Muscle of leg (tissue), 3 donors: ENCODE measurements at regions not wholly inside any gene's neighbourhood (a gene's known extent, or its start where the extent isn't known, plus 50 kb on each side); places are given as distances from the start of the nearest gene placed in this dataset.

ENCODE experiments used
- DNase-seq: peaks from one replicate; pipeline ENCODE4 v3.0.0; 2013
- H3K27ac ChIP-seq: one replicate; pipeline ENCODE4 v1.5.1; 2013; ENCODE audit warnings: mild to moderate bottlenecking, low read length, control low read depth
- H3K27me3 ChIP-seq: one replicate; pipeline ENCODE4 v1.6.1; 2013; ENCODE audit warnings: low read length; ENCODE audit not compliant: control insufficient read depth, insufficient read depth
- H3K36me3 ChIP-seq: one replicate; pipeline ENCODE4 v1.6.1; 2013; ENCODE audit warnings: low read length; ENCODE audit not compliant: control insufficient read depth, insufficient read depth
- H3K4me1 ChIP-seq: one replicate; pipeline ENCODE4 v1.6.1; 2013; ENCODE audit warnings: low read length; ENCODE audit not compliant: control insufficient read depth, insufficient read depth
- H3K4me3 ChIP-seq: one replicate; pipeline ENCODE4 v1.5.1; 2013; ENCODE audit warnings: low read length, control low read depth
- H3K9me3 ChIP-seq: replicated peaks from 2 replicates; pipeline ENCODE4 v1.6.1; 2013; ENCODE audit warnings: low read depth, low read length; ENCODE audit not compliant: control insufficient read depth
- WGBS: methylation state at CpG from one replicate; pipeline ENCODE4 v1.1.5; 2013; ENCODE audit warnings: missing lambda C conversion rate; ENCODE audit not compliant: insufficient coverage; 5-methylcytosine and 5-hydroxymethylcytosine counted together

- Histone ChIP-seq H3K9me3 (no peaks in the 10 kb centered on the region), H3K27me3 (no peaks in the 10 kb centered on the region), H3K27ac (no peak overlapping the region), H3K36me3 (no peaks in the 10 kb centered on the region), H3K4me1 (no peaks in the 10 kb centered on the region), H3K4me3 (no peak overlapping the region)
- WGBS: 60% methylated on average over 1 of the region's 3 CpGs
- DNase-seq: no peak
Observed at GRCh38 chr5:109610581-109610980, 79.1 kb upstream of the MAN2A1 start.

- Histone ChIP-seq H3K36me3 (no peaks in the 10 kb centered on the region), H3K27me3 (no peaks in the 10 kb centered on the region), H3K4me3 (no peak overlapping the region), H3K4me1 (no peaks in the 10 kb centered on the region), H3K9me3 (no peaks in the 10 kb centered on the region), H3K27ac (no peak overlapping the region)
- no peak for DNase-seq
- WGBS: no CpG with 5 or more reads among the region's 3 CpGs
Observed at GRCh38 chr5:109605207-109605730, 84.5 kb upstream of the MAN2A1 start.

DNA sequence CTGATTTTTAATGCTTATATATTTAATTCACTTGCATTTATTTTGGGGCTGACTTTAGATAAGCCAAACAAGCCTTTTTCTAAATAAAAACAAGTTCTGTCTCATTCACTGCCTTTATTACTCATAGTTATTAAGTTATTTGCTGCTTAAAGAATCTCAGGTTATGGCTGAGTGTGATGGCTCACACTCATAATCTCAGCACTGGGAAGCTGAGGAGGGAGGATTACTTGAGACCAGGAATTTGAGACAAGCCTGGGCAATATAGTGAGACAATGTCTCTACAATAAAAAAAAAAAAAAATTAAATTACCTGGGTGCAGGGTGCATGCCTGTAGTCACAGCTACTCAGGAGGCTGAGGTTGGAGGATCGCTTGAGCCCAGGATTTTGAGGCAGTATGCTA, 85.0 kb upstream of the MAN2A1 start:
- no peaks in the 10 kb centered on the region for H3K27me3 ChIP-seq
- no peak overlapping the region for H3K4me3 ChIP-seq
- no peaks in the 10 kb centered on the region for H3K9me3 ChIP-seq
- no peak overlapping the region for H3K27ac ChIP-seq
- no peaks in the 10 kb centered on the region for H3K36me3 ChIP-seq
- no CpG with 5 or more reads among the region's 1 CpG for WGBS
- no peak for DNase-seq
- H3K4me1 ChIP-seq: no peaks in the 10 kb centered on the region

GRCh38 chr5:109601736-109602135, 88.0 kb upstream of the MAN2A1 start:
- no peaks in the 10 kb centered on the region for H3K27me3 ChIP-seq
- H3K27ac ChIP-seq: no peak overlapping the region
- H3K4me3 ChIP-seq: no peak overlapping the region
- H3K36me3 ChIP-seq: no peaks in the 10 kb centered on the region
- no peaks in the 10 kb centered on the region for H3K4me1 ChIP-seq
- DNase-seq: no peak
- no peaks in the 10 kb centered on the region for H3K9me3 ChIP-seq
- WGBS: no CpG with 5 or more reads among the region's 3 CpGs

DNA sequence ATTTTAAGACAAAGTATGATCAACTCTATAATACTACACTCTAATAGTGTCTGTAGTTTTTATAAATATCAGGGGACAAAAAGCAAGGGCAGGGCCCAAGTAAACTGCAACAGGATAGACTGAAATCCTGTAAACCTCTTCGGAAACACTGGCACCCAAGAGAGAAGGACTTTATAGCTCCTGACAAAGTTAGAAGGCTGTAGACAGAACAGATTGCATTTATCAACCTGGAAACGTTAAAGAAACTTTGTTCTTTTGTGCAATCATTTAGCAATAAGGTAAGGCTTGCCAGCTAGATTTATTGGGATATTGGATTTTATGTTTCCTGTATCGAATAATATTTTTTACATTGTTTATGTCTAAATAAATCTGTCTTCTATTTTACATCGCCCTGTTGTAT, 91.8 kb upstream of the MAN2A1 start:
- Histone ChIP-seq H3K9me3 (no peaks in the 10 kb centered on the region), H3K36me3 (no peaks in the 10 kb centered on the region), H3K4me3 (no peak overlapping the region), H3K27ac (no peak overlapping the region), H3K27me3 (no peaks in the 10 kb centered on the region), H3K4me1 (no peaks in the 10 kb centered on the region)
- DNase-seq: no peak
- WGBS: 30% methylated on average over 2 of the region's 4 CpGs

- Histone ChIP-seq H3K27me3 (no peaks in the 10 kb centered on the region), H3K27ac (no peak overlapping the region), H3K9me3 (no peaks in the 10 kb centered on the region), H3K4me1 (no peaks in the 10 kb centered on the region), H3K36me3 (no peaks in the 10 kb centered on the region), H3K4me3 (no peak overlapping the region)
- WGBS: 57% methylated on average over 1 of the region's 3 CpGs
- no peak for DNase-seq
Observed at GRCh38 chr5:109594217-109594616, 95.5 kb upstream of the MAN2A1 start.

- Histone ChIP-seq H3K9me3 (no peaks in the 10 kb centered on the region), H3K36me3 (no peaks in the 10 kb centered on the region), H3K27me3 (no peaks in the 10 kb centered on the region), H3K4me1 (no peaks in the 10 kb centered on the region), H3K4me3 (no peak overlapping the region), H3K27ac (no peak overlapping the region)
- no peak for DNase-seq
- WGBS: 94% methylated on average over 2 of the region's 3 CpGs
Observed at GRCh38 chr5:109590799-109591198, 98.9 kb upstream of the MAN2A1 start.

GRCh38 chr5:109589986-109590385, 99.7 kb upstream of the MAN2A1 start:
- Histone ChIP-seq H3K36me3 (no peaks in the 10 kb centered on the region), H3K4me1 (no peaks in the 10 kb centered on the region), H3K27ac (no peak overlapping the region), H3K9me3 (no peaks in the 10 kb centered on the region), H3K4me3 (no peak overlapping the region), H3K27me3 (no peaks in the 10 kb centered on the region)
- DNase-seq: peak; percentile 15
- 85% methylated on average over 2 of the region's 4 CpGs for WGBS

GRCh38 chr5:109589239-109589638, 100.5 kb upstream of the MAN2A1 start:
- DNase-seq: no peak
- Histone ChIP-seq H3K9me3 (no peaks in the 10 kb centered on the region), H3K36me3 (no peaks in the 10 kb centered on the region), H3K4me1 (no peaks in the 10 kb centered on the region), H3K27me3 (no peaks in the 10 kb centered on the region), H3K27ac (no peak overlapping the region), H3K4me3 (no peak overlapping the region)
- WGBS: 98% methylated on average over 3 of the region's 5 CpGs

DNA sequence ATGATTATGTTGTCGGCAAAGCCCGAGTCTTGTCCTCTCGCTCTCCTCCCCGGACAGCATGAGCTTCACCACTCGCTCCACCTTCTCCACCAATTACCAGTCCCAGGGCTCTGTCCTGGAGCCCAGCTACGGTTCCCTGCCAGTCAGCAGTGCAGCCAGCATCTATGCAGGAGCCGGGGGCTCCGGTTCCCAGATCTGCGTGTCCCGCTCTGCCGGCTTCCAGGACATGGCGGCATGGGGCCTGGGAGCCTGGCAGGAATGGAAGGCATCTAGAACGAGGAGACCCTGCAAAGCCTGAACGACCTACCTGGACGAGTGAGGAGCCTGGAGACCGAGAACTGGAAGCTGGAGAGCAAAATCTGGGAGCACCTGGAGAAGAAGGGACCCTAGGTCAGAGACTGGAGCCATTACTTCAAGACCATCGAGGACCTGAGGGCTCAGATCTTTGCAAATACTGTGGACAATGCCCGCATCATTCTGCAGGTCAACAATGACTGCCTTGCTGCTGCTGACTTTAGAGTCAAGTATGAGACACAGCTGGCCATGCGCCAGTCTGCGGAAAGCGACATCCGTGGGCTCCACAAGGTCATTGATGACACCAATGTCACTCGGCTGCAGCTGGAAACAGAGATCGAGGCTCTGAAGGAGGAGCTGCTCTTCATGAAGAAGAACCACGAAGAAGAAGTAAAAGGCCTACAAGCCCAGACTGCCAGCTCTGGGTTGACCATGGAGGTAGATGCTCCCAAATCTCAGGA, 101.3 kb upstream of the MAN2A1 start:
- Histone ChIP-seq H3K27me3 (no peaks in the 10 kb centered on the region), H3K36me3 (no peaks in the 10 kb centered on the region), H3K27ac (no peak overlapping the region), H3K4me3 (no peak overlapping the region), H3K9me3 (no peaks in the 10 kb centered on the region), H3K4me1 (no peaks in the 10 kb centered on the region)
- 94% methylated on average over 25 of the region's 25 CpGs for WGBS
- no peak for DNase-seq
